HG03378 (cell line): ENCODE measurements at regions not wholly inside any gene's neighbourhood (a gene's known extent, or its start where the extent isn't known, plus 50 kb on each side); places are given as distances from the start of the nearest gene placed in this dataset.

Experiments
- ATAC-seq: cut with Tn5 transposase; IDR thresholded peaks from one replicate; pipeline ENCODE4 v1.9.1; 2021; ENCODE audit warnings: mild to moderate bottlenecking, moderate library complexity; ENCODE audit not compliant: unreplicated experiment

GRCh38 chr2:163200741-163201140 lies 362.2 kb upstream of the KCNH7 start:
- ATAC-seq, result no peak

- ATAC-seq, result no peak
These were observed 360.4 kb upstream of the KCNH7 start for GRCh38 chr2:163198972-163199371.

GRCh38 chr2:163198007-163198406 lies 359.4 kb upstream of the KCNH7 start:
- no peak for ATAC-seq

GRCh38 chr2:163191372-163191771 lies 352.8 kb upstream of the KCNH7 start:
- peak; percentile 72 for ATAC-seq

- no peak for ATAC-seq
These were observed 349.6 kb upstream of the KCNH7 start for GRCh38 chr2:163187995-163188655.

- no peak for ATAC-seq
These were observed 348.6 kb upstream of the KCNH7 start for GRCh38 chr2:163187119-163187518.

- no peak for ATAC-seq
These were observed 346.6 kb upstream of the KCNH7 start for GRCh38 chr2:163185160-163185559.

GRCh38 chr2:163182764-163183354 lies 344.3 kb upstream of the KCNH7 start:
- ATAC-seq, result peak; percentile 81

- no peak for ATAC-seq
These were observed 339.0 kb upstream of the KCNH7 start for GRCh38 chr2:163177592-163177991.

- no peak for ATAC-seq
These were observed 336.7 kb upstream of the KCNH7 start for GRCh38 chr2:163175294-163175693.

- no peak for ATAC-seq
These were observed 335.0 kb upstream of the KCNH7 start for GRCh38 chr2:163173591-163173990.

GRCh38 chr2:163171786-163172530 lies 333.4 kb upstream of the KCNH7 start:
- ATAC-seq, result no peak

- no peak for ATAC-seq
These were observed 319.4 kb upstream of the KCNH7 start for GRCh38 chr2:163157891-163158496.

GRCh38 chr2:163157411-163157810 lies 318.8 kb upstream of the KCNH7 start:
- ATAC-seq, result no peak

GRCh38 chr2:163155925-163156324 lies 317.4 kb upstream of the KCNH7 start:
- ATAC-seq, result no peak

GRCh38 chr2:163155279-163155883 lies 316.8 kb upstream of the KCNH7 start:
- peak; percentile 93 for ATAC-seq

GRCh38 chr2:163142618-163143017 lies 304.1 kb upstream of the KCNH7 start:
- ATAC-seq, result no peak

- ATAC-seq, result no peak
These were observed 300.4 kb upstream of the KCNH7 start for GRCh38 chr2:163138947-163139346.

GRCh38 chr2:163135256-163135655 lies 296.7 kb upstream of the KCNH7 start:
- no peak for ATAC-seq

GRCh38 chr2:163133602-163134001 lies 295.0 kb upstream of the KCNH7 start:
- ATAC-seq, result no peak

- ATAC-seq, result peak; percentile 78
These were observed 294.3 kb upstream of the KCNH7 start for GRCh38 chr2:163132850-163133249.
